ENCODE measurements at regions not wholly inside any gene's neighbourhood (a gene's known extent, or its start where the extent isn't known, plus 50 kb on each side); places are given as distances from the start of the nearest gene placed in this dataset.

- TF ChIP-seq TCF3 (CRISPR knock-in tag; IDR thresholded peaks at IDR 0.05), result peak; percentile 86
- TF ChIP-seq FOXP1 (CRISPR knock-in tag; IDR thresholded peaks at IDR 0.05), result no peak
- no peak for TF ChIP-seq ZNF444 (CRISPR knock-in tag; IDR thresholded peaks at IDR 0.05)
- no peak for TF ChIP-seq HMG20B (CRISPR knock-in tag; IDR thresholded peaks at IDR 0.05)
- no peak for TF ChIP-seq MLLT1 (IDR thresholded peaks at IDR 0.05)
- TF ChIP-seq EGR1 (conservative IDR thresholded peaks at IDR 0.05), result no peak
- 0 out of 2 replicates have a peak, but pooled peaks have one; percentile 26 for TF ChIP-seq RBFOX2 (IDR thresholded peaks at IDR 0.05; ENCODE audit: low read depth, low read length)
- no peak for TF ChIP-seq ZNF518B (CRISPR knock-in tag; IDR thresholded peaks at IDR 0.05)
- no peak for TF ChIP-seq ATF7 (IDR thresholded peaks at IDR 0.05)
- TF ChIP-seq SMAD3 (CRISPR knock-in tag; conservative IDR thresholded peaks at IDR 0.05), result no peak
- TF ChIP-seq ZNF316 (IDR thresholded peaks at IDR 0.05), result no peak
- no peak for TF ChIP-seq ARHGAP35 (IDR thresholded peaks at IDR 0.05; ENCODE audit: partially characterized antibody)
- TF ChIP-seq GABPA (tag; conservative IDR thresholded peaks at IDR 0.05; ENCODE audit: low read depth), result peak; percentile 53
- TF ChIP-seq TRIM25 (IDR thresholded peaks at IDR 0.05; ENCODE audit: borderline replicate concordance), result no peak
- TF ChIP-seq ZNF274 (IDR thresholded peaks at IDR 0.05; ENCODE audit: borderline replicate concordance, low read depth, low read length), result no peak
- TF ChIP-seq NBN (IDR thresholded peaks at IDR 0.05; ENCODE audit: low read depth), result no peak
- peak; percentile 99 for TF ChIP-seq SPI1 (IDR thresholded peaks at IDR 0.05; ENCODE audit: borderline replicate concordance, low read depth, low read length)
- no peak for TF ChIP-seq NR2F6 (CRISPR knock-in tag; IDR thresholded peaks at IDR 0.05)
- TF ChIP-seq DEAF1 (CRISPR knock-in tag; IDR thresholded peaks at IDR 0.05), result no peak
Observed at GRCh38 chrX:39491548-39492297, 606.0 kb downstream of the BCOR start (continued).
